ENCODE measurements at regions not wholly inside any gene's neighbourhood (a gene's known extent, or its start where the extent isn't known, plus 50 kb on each side); places are given as distances from the start of the nearest gene placed in this dataset.

- Histone ChIP-seq H3K36me3 (ENCODE audit: control insufficient read depth in 4 of 4, insufficient read depth in 4 of 4, low read length in 3 of 4) (no peaks in the 10 kb centered on the region), H3K27ac (ENCODE audit: insufficient read depth in 1 of 2, low read depth in 1 of 2, low read length in 2 of 2, poor library complexity in 1 of 2, severe bottlenecking in 2 of 2) (no peak overlapping the region), H3K4me1 (ENCODE audit: control extremely low read depth in 1 of 4, control insufficient read depth in 4 of 4, insufficient read depth in 4 of 4, low read length in 3 of 4) (no peaks in the 10 kb centered on the region), H3K4me3 (ENCODE audit: control insufficient read depth in 1 of 7, extremely low read depth in 1 of 7, insufficient read depth in 4 of 7, low read depth in 2 of 7, low read length in 6 of 7) (no peak overlapping the region), H3K9me3 (ENCODE audit: control extremely low read depth in 1 of 5, control insufficient read depth in 4 of 5, insufficient read depth in 2 of 5, low read depth in 1 of 5, low read length in 4 of 5) (peaks cover 0 to 7% (median 3%) of the 10 kb centered on the region in 5 experiments), H3K27me3 (replicated peaks in 2 of 5; ENCODE audit: control insufficient read depth in 4 of 5, insufficient read depth in 5 of 5, low read length in 4 of 5) (no peaks in the 10 kb centered on the region)
- CTCF ChIA-PET: no interaction called here
- POLR2A ChIA-PET: no interaction called here
- DNase-seq: no peak
- 48% methylated on average over 2 of the region's 3 CpGs for WGBS (ENCODE audit: insufficient coverage)
Measured at GRCh38 chr10:130787243-130787642, 524.3 kb downstream of the TCERG1L start.

DNA sequence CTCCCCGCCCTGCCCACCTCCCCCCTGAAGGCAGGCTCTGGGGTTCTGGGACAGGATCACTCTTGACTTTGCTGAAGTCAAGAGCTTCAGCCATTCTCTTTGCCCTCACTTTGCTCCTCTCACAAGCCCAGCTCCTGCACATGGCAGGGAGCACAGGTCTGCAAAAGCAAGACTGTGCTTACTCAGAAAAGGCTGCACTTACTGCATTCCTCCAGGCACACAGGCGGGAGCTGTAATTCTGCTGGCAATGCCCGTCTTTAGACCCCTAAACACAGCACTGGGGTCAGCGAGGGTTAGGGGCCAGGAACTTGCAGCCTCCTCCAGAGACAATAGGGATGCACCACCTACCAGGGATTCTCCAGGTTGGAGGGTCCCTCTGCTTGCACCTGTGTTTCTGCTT is 523.7 kb downstream of the TCERG1L start:
- 72% methylated on average over 4 of the region's 4 CpGs for WGBS (ENCODE audit: insufficient coverage)
- Histone ChIP-seq H3K36me3 (ENCODE audit: control insufficient read depth in 4 of 4, insufficient read depth in 4 of 4, low read length in 3 of 4) (no peaks in the 10 kb centered on the region), H3K4me3 (ENCODE audit: control insufficient read depth in 1 of 7, extremely low read depth in 1 of 7, insufficient read depth in 4 of 7, low read depth in 2 of 7, low read length in 6 of 7) (no peak overlapping the region), H3K27ac (ENCODE audit: insufficient read depth in 1 of 2, low read depth in 1 of 2, low read length in 2 of 2, poor library complexity in 1 of 2, severe bottlenecking in 2 of 2) (no peak overlapping the region), H3K27me3 (replicated peaks in 2 of 5; ENCODE audit: control insufficient read depth in 4 of 5, insufficient read depth in 5 of 5, low read length in 4 of 5) (no peaks in the 10 kb centered on the region), H3K9me3 (ENCODE audit: control extremely low read depth in 1 of 5, control insufficient read depth in 4 of 5, insufficient read depth in 2 of 5, low read depth in 1 of 5, low read length in 4 of 5) (peaks cover 0 to 10% (median 5%) of the 10 kb centered on the region in 5 experiments), H3K4me1 (ENCODE audit: control extremely low read depth in 1 of 4, control insufficient read depth in 4 of 4, insufficient read depth in 4 of 4, low read length in 3 of 4) (no peaks in the 10 kb centered on the region)
- ChIA-PET CTCF (no interaction called here), POLR2A (no interaction called here)
- no peak for DNase-seq

DNA sequence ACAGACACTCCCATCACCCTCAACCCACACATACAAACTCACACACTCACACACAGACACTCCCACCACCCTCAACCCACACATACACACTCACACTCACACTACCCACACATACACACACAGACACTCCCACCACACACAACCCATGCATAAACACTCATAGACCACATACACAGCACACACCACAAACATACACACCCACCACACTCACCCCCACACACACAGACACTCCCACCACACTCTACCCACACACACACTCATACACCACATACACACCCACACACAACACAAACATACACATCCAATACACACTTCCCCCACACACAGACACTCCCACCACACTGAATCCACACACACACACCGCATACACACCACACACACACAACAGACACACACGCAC is 521.2 kb downstream of the TCERG1L start:
- Histone ChIP-seq H3K4me1 (ENCODE audit: control extremely low read depth in 1 of 4, control insufficient read depth in 4 of 4, insufficient read depth in 4 of 4, low read length in 3 of 4) (no peaks in the 10 kb centered on the region), H3K9me3 (ENCODE audit: control extremely low read depth in 1 of 5, control insufficient read depth in 4 of 5, insufficient read depth in 2 of 5, low read depth in 1 of 5, low read length in 4 of 5) (peaks cover 0 to 10% (median 5%) of the 10 kb centered on the region in 5 experiments), H3K4me3 (ENCODE audit: control insufficient read depth in 1 of 7, extremely low read depth in 1 of 7, insufficient read depth in 4 of 7, low read depth in 2 of 7, low read length in 6 of 7) (no peak overlapping the region), H3K27me3 (replicated peaks in 2 of 5; ENCODE audit: control insufficient read depth in 4 of 5, insufficient read depth in 5 of 5, low read length in 4 of 5) (peaks cover 0 to 3% (median 0%) of the 10 kb centered on the region in 5 experiments), H3K27ac (ENCODE audit: insufficient read depth in 1 of 2, low read depth in 1 of 2, low read length in 2 of 2, poor library complexity in 1 of 2, severe bottlenecking in 2 of 2) (no peak overlapping the region), H3K36me3 (ENCODE audit: control insufficient read depth in 4 of 4, insufficient read depth in 4 of 4, low read length in 3 of 4) (no peaks in the 10 kb centered on the region)
- WGBS (ENCODE audit: insufficient coverage): 43% methylated on average over 1 of the region's 2 CpGs
- ChIA-PET CTCF (no interaction called here), POLR2A (no interaction called here)
- DNase-seq: no peak

GRCh38 chr10:130792096-130792845 is 519.2 kb downstream of the TCERG1L start:
- no peak for DNase-seq
- Histone ChIP-seq H3K9me3 (ENCODE audit: control extremely low read depth in 1 of 5, control insufficient read depth in 4 of 5, insufficient read depth in 2 of 5, low read depth in 1 of 5, low read length in 4 of 5) (peaks cover 0 to 10% (median 5%) of the 10 kb centered on the region in 5 experiments), H3K4me3 (ENCODE audit: control insufficient read depth in 1 of 7, extremely low read depth in 1 of 7, insufficient read depth in 4 of 7, low read depth in 2 of 7, low read length in 6 of 7) (no peak overlapping the region), H3K4me1 (ENCODE audit: control extremely low read depth in 1 of 4, control insufficient read depth in 4 of 4, insufficient read depth in 4 of 4, low read length in 3 of 4) (no peaks in the 10 kb centered on the region), H3K36me3 (ENCODE audit: control insufficient read depth in 4 of 4, insufficient read depth in 4 of 4, low read length in 3 of 4) (no peaks in the 10 kb centered on the region), H3K27ac (ENCODE audit: insufficient read depth in 1 of 2, low read depth in 1 of 2, low read length in 2 of 2, poor library complexity in 1 of 2, severe bottlenecking in 2 of 2) (no peak overlapping the region), H3K27me3 (replicated peaks in 2 of 5; ENCODE audit: control insufficient read depth in 4 of 5, insufficient read depth in 5 of 5, low read length in 4 of 5) (peaks cover 0 to 7% (median 0%) of the 10 kb centered on the region in 5 experiments)
- WGBS (ENCODE audit: insufficient coverage): 97% methylated on average over 13 of the region's 15 CpGs
- ChIA-PET CTCF (no interaction called here), POLR2A (no interaction called here)

DNA sequence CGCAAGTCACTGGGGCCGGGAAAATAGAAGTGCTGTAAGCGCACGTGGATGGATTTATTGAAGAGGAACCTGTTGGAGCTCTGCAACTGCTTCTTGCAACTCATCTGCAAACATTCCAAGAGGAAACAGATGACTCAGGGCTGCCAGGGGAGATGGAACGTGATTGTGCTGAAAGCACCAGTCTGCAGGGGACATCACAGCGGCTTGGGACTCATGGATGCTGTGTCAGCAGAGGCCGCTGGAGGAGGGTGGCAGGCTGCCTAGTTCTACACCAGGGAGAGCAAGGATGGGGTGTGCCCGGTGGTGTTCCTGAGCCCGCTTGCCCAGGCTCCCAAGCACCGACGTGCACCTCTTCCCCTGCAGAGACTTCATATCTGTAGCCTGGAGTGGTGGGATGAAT is 515.7 kb downstream of the TCERG1L start:
- POLR2A ChIA-PET: no interaction called here
- CTCF ChIA-PET: no interaction called here
- peaks cover 0 to 10% (median 5%) of the 10 kb centered on the region in 5 experiments for H3K9me3 ChIP-seq (ENCODE audit: control extremely low read depth in 1 of 5, control insufficient read depth in 4 of 5, insufficient read depth in 2 of 5, low read depth in 1 of 5, low read length in 4 of 5)

GRCh38 chr10:130799532-130799931 is 512.0 kb downstream of the TCERG1L start:
- Histone ChIP-seq H3K4me1 (ENCODE audit: control extremely low read depth in 1 of 4, control insufficient read depth in 4 of 4, insufficient read depth in 4 of 4, low read length in 3 of 4) (peaks cover 0 to 7% (median under 1%) of the 10 kb centered on the region in 4 experiments), H3K27me3 (replicated peaks in 2 of 5; ENCODE audit: control insufficient read depth in 4 of 5, insufficient read depth in 5 of 5, low read length in 4 of 5) (peaks cover 0 to 11% (median 0%) of the 10 kb centered on the region in 5 experiments), H3K4me3 (ENCODE audit: control insufficient read depth in 1 of 7, extremely low read depth in 1 of 7, insufficient read depth in 4 of 7, low read depth in 2 of 7, low read length in 6 of 7) (no peak overlapping the region), H3K36me3 (ENCODE audit: control insufficient read depth in 4 of 4, insufficient read depth in 4 of 4, low read length in 3 of 4) (no peaks in the 10 kb centered on the region), H3K27ac (ENCODE audit: insufficient read depth in 1 of 2, low read depth in 1 of 2, low read length in 2 of 2, poor library complexity in 1 of 2, severe bottlenecking in 2 of 2) (no peak overlapping the region), H3K9me3 (ENCODE audit: control extremely low read depth in 1 of 5, control insufficient read depth in 4 of 5, insufficient read depth in 2 of 5, low read depth in 1 of 5, low read length in 4 of 5) (no peaks in the 10 kb centered on the region)
- ChIA-PET CTCF (no interaction called here), POLR2A (no interaction called here)
- 30% methylated on average over 4 of the region's 6 CpGs for WGBS (ENCODE audit: insufficient coverage)
- peak; percentile 20 to 66 (median 54) for DNase-seq

More for the DNA sequence above, 515.7 kb downstream of the TCERG1L start:
- no peak overlapping the region for H3K27ac ChIP-seq (ENCODE audit: insufficient read depth in 1 of 2, low read depth in 1 of 2, low read length in 2 of 2, poor library complexity in 1 of 2, severe bottlenecking in 2 of 2)
- H3K36me3 ChIP-seq (ENCODE audit: control insufficient read depth in 4 of 4, insufficient read depth in 4 of 4, low read length in 3 of 4): no peaks in the 10 kb centered on the region
- DNase-seq: no peak
- H3K4me1 ChIP-seq (ENCODE audit: control extremely low read depth in 1 of 4, control insufficient read depth in 4 of 4, insufficient read depth in 4 of 4, low read length in 3 of 4): peaks cover 0 to 7% (median under 1%) of the 10 kb centered on the region in 4 experiments
- no peak overlapping the region for H3K4me3 ChIP-seq (ENCODE audit: control insufficient read depth in 1 of 7, extremely low read depth in 1 of 7, insufficient read depth in 4 of 7, low read depth in 2 of 7, low read length in 6 of 7)
- peaks cover 0 to 10% (median 0%) of the 10 kb centered on the region in 5 experiments for H3K27me3 ChIP-seq (replicated peaks in 2 of 5; ENCODE audit: control insufficient read depth in 4 of 5, insufficient read depth in 5 of 5, low read length in 4 of 5)
- WGBS (ENCODE audit: insufficient coverage): 88% methylated on average over 6 of the region's 11 CpGs

DNA sequence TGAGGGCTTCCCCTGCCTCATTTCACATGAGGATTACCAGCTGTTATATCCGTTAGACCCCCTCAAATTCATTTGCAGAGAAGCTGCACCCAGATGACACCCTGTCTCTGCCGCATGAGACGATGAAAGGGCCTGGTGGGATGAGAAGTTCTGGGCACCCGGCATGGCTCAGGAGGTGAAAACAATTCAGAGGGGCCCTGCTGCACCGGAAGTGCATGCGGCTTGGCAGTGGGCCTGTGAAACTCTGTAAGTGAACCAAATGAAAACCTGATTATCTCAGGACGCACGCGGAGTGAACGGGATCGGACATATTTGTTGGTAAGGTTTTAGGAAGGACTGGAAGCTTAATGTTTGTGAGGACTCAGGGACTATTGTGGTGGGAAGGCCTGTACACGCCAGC is 511.2 kb downstream of the TCERG1L start:
- no peak for DNase-seq
- Histone ChIP-seq H3K27me3 (replicated peaks in 2 of 5; ENCODE audit: control insufficient read depth in 4 of 5, insufficient read depth in 5 of 5, low read length in 4 of 5) (peaks cover 0 to 11% (median 0%) of the 10 kb centered on the region in 5 experiments), H3K27ac (ENCODE audit: insufficient read depth in 1 of 2, low read depth in 1 of 2, low read length in 2 of 2, poor library complexity in 1 of 2, severe bottlenecking in 2 of 2) (no peak overlapping the region), H3K36me3 (ENCODE audit: control insufficient read depth in 4 of 4, insufficient read depth in 4 of 4, low read length in 3 of 4) (no peaks in the 10 kb centered on the region), H3K4me3 (ENCODE audit: control insufficient read depth in 1 of 7, extremely low read depth in 1 of 7, insufficient read depth in 4 of 7, low read depth in 2 of 7, low read length in 6 of 7) (no peak overlapping the region), H3K9me3 (ENCODE audit: control extremely low read depth in 1 of 5, control insufficient read depth in 4 of 5, insufficient read depth in 2 of 5, low read depth in 1 of 5, low read length in 4 of 5) (peaks cover 0 to 3% (median 0%) of the 10 kb centered on the region in 5 experiments), H3K4me1 (ENCODE audit: control extremely low read depth in 1 of 4, control insufficient read depth in 4 of 4, insufficient read depth in 4 of 4, low read length in 3 of 4) (peaks cover 0 to 7% (median under 1%) of the 10 kb centered on the region in 4 experiments)
- WGBS (ENCODE audit: insufficient coverage): 98% methylated on average over 11 of the region's 12 CpGs
- CTCF ChIA-PET: no interaction called here
- POLR2A ChIA-PET: no interaction called here
